Bronchial epithelial cell (primary cell): ENCODE measurements at regions not wholly inside any gene's neighbourhood (a gene's known extent, or its start where the extent isn't known, plus 50 kb on each side); places are given as distances from the start of the nearest gene placed in this dataset.

Experiments
- DNase-seq: peaks from one replicate; pipeline ENCODE4 v3.0.0-alpha.2; 2010; ENCODE audit warnings: low read depth
- FAIRE-seq: peaks from 2 replicates; lab custom pipeline; 2011; peaks lifted over from hg19 to GRCh38; lab: Jason Lieb, UNC
- H3K27me3 ChIP-seq: 2 replicates; pipeline ENCODE4 v1.5.1; 2011; ENCODE audit warnings: low read length; ENCODE audit not compliant: control insufficient read depth, insufficient read depth
- H3K36me3 ChIP-seq: 2 replicates; pipeline ENCODE4 v1.5.1; 2011; ENCODE audit warnings: low read length; ENCODE audit not compliant: control insufficient read depth, insufficient read depth
- H3K4me3 ChIP-seq: 2 replicates; pipeline ENCODE4 v1.5.1; 2011; ENCODE audit warnings: mild to moderate bottlenecking, low read depth, low read length, control low read depth
- TF ChIP-seq, protein P1 (sequence below): IDR thresholded peaks from 2 replicates; pipeline ENCODE4 v1.5.1; 2011; ENCODE audit warnings: mild to moderate bottlenecking, moderate library complexity, low read length, control low read depth, inconsistent platforms; ENCODE audit not compliant: insufficient read depth, severe bottlenecking

DNA sequence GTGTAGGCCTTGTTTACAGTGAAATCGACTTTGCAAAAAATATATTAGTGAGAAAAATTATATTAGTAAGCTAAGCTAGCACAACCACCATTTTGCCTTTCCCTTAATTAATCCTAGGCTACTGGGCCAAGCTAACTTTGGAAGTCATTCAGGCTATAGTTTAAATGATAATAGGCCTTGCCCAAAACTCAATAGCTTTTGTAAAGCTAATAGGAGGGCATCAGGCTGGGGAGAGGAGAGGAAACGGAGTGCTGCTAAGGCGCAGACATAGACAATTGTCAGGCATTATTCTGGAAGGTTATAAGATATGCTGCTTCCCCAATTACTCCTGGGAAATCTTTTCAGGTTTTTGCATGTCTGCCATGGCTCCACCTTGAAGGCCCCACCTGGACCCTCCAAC lies 1286.0 kb downstream of the NSUN3 start:
- DNase-seq (no peak), FAIRE-seq (no peak)
- Histone ChIP-seq H3K27me3 (no peaks in the 10 kb centered on the region), H3K4me3 (no peak overlapping the region), H3K36me3 (no peaks in the 10 kb centered on the region)
- TF ChIP-seq, protein P1, sequence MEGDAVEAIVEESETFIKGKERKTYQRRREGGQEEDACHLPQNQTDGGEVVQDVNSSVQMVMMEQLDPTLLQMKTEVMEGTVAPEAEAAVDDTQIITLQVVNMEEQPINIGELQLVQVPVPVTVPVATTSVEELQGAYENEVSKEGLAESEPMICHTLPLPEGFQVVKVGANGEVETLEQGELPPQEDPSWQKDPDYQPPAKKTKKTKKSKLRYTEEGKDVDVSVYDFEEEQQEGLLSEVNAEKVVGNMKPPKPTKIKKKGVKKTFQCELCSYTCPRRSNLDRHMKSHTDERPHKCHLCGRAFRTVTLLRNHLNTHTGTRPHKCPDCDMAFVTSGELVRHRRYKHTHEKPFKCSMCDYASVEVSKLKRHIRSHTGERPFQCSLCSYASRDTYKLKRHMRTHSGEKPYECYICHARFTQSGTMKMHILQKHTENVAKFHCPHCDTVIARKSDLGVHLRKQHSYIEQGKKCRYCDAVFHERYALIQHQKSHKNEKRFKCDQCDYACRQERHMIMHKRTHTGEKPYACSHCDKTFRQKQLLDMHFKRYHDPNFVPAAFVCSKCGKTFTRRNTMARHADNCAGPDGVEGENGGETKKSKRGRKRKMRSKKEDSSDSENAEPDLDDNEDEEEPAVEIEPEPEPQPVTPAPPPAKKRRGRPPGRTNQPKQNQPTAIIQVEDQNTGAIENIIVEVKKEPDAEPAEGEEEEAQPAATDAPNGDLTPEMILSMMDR: no peak

DNA sequence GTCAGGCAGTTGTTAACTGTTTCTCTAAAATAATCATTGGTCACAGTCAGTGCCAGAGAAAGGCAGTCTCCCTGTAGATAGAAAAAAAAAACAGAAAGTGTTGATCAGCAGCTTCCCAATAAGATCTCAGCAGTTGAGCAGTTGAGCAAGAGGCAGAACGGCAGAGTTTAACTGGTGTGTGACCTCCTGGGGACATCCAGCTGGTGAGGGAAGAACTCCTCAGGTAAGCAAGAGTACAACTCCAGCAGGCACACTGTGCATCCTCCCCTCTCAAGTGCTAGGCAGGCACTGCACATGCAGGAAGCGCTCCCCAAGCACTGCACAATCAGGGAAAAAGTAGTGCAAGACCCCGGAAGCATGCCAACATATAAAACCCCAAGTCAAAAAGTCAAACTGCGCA lies 1287.2 kb downstream of the NSUN3 start:
- TF ChIP-seq, protein P1: no peak
- FAIRE-seq (no peak), DNase-seq (no peak)
- Histone ChIP-seq H3K4me3 (no peak overlapping the region), H3K27me3 (no peaks in the 10 kb centered on the region), H3K36me3 (no peaks in the 10 kb centered on the region)

DNA sequence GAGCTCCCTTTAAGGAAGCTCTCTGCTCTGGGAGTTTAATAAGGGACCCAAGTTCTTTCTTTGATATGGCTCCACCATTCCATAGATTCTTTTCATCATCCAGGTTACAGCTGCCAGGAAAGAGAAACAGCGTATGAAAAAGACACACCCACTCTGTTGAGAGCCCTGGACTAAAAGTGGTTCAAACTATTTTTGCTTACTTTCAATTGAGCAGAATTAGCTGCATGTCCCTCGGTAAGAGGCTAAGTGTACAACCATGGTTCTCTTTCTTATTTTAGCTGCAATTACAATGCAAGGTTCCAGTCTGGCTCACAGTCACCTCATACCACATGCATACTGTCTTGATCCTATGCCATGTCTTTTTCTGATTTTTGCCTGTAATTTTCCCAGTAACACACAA lies 1288.3 kb downstream of the NSUN3 start:
- Histone ChIP-seq H3K4me3 (no peak overlapping the region), H3K27me3 (no peaks in the 10 kb centered on the region), H3K36me3 (no peaks in the 10 kb centered on the region)
- DNase-seq: no peak
- TF ChIP-seq, protein P1: no peak
- no peak for FAIRE-seq

DNA sequence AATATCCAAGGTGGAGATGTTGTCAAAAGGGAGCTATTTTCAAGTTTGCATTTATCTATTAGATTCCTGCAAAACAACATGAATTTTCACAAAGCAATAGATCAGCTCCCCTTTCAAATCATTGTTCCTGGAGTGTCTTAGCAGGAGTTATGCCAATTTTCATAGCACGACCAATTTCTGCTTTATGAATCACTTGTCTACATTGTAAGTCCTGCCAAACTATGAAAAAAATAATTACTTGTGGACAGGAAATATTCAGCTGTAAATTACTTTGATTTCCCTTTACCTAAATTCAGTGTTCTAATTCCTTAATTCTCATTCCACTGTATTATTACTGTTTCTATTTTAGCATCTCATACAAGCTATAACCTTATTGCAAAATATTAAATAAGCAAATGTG lies 1289.6 kb downstream of the NSUN3 start:
- no peaks in the 10 kb centered on the region for H3K27me3 ChIP-seq
- DNase-seq: no peak
- no peak overlapping the region for H3K4me3 ChIP-seq
- FAIRE-seq: no peak
- no peaks in the 10 kb centered on the region for H3K36me3 ChIP-seq
- TF ChIP-seq, protein P1: no peak

DNA sequence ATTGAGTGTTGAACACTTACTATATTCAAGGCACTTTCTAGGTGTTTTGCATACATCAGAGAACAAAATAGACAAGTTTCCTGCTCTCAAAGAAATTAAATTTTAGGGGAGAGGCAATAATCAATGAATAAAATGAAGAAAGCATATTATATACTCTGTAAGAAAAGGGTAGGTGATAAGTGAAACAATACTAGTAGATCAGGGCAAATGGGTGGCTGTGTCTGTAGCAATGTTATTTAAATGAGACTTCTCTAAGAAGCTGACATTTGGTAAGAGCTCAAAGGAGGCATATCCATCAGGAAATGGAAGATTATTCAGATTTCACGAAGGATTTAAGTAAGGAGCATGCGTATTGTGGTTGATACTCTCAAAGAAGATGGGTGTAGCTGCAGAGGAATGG lies 1291.6 kb downstream of the NSUN3 start:
- H3K4me3 ChIP-seq: no peak overlapping the region
- no peak for FAIRE-seq
- TF ChIP-seq, protein P1: no peak
- DNase-seq: no peak
- H3K27me3 ChIP-seq: no peaks in the 10 kb centered on the region
- H3K36me3 ChIP-seq: no peaks in the 10 kb centered on the region

DNA sequence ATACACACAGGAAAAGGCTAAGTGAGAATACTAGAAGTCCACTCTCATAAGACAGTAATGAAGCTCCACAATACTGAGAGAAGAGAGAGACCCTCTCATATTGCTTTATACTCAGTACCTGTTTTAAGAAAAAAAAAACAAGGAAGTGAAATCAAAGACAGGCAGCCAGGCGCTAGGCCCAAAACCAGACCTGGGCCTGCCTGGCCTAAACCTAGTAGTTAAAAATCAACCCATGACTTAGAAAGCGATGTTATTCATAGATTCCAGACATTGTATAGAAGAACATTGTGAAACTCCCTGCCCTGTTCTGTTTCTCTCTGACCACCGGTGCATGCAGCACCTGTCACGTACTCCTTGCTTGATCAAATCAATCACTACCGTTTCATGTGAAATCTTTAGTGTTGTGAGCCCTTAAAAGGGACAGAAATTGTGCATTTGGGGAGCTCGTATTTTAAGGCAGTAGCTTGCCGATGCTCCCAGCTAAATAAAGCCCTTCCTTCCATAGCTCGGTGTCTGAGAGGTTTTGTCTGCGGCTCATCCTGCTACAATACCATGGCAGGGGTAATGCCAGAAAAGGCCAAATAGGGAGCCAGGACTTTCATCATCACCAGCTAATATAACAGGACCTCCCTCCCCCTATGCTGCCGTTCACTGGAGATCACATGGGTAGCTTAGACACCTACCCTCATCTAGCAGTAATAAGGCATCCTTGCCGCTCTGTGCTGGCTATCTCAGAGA lies 1294.1 kb downstream of the NSUN3 start:
- FAIRE-seq (no peak), DNase-seq (no peak)
- Histone ChIP-seq H3K27me3 (no peaks in the 10 kb centered on the region), H3K4me3 (no peak overlapping the region), H3K36me3 (no peaks in the 10 kb centered on the region)
- TF ChIP-seq, protein P1: no peak
